Osteoblast (primary cell): ENCODE measurements at regions not wholly inside any gene's neighbourhood (a gene's known extent, or its start where the extent isn't known, plus 50 kb on each side); places are given as distances from the start of the nearest gene placed in this dataset.

Experiments
- DNase-seq: peaks from one replicate; pipeline ENCODE4 v3.0.0; 2011; ENCODE audit warnings: low spot score, mixed read lengths; ENCODE audit not compliant: insufficient read length; ENCODE audit errors: missing footprints
- H2AFZ ChIP-seq: 2 replicates; pipeline ENCODE4 v1.6.0; 2011; ENCODE audit warnings: mild to moderate bottlenecking, low read length
- H3K27ac ChIP-seq: 2 replicates; pipeline ENCODE4 v1.5.1; 2011; ENCODE audit warnings: mild to moderate bottlenecking, low read depth, low read length, moderate library complexity
- H3K27me3 ChIP-seq: 2 replicates; pipeline ENCODE4 v1.6.0; 2012; ENCODE audit warnings: mild to moderate bottlenecking, control low read depth, inconsistent platforms, low read length, moderate library complexity; ENCODE audit not compliant: insufficient read depth
- H3K36me3 ChIP-seq: 2 replicates; pipeline ENCODE4 v1.5.1; 2011; ENCODE audit warnings: mild to moderate bottlenecking, low read length, control low read depth, moderate library complexity; ENCODE audit not compliant: insufficient read depth
- H3K4me1 ChIP-seq: 2 replicates; pipeline ENCODE4 v1.5.1; 2011; ENCODE audit warnings: mild to moderate bottlenecking, low read length, control low read depth, moderate library complexity; ENCODE audit not compliant: insufficient read depth
- H3K4me2 ChIP-seq: 2 replicates; pipeline ENCODE4 v1.6.0; 2011; ENCODE audit warnings: mild to moderate bottlenecking, low read length; ENCODE audit not compliant: insufficient read depth
- H3K4me3 ChIP-seq: fragments of 200-600 bp; sonication (generic); 3 replicates; pipeline ENCODE4 v1.5.1; 2012; ENCODE audit warnings: mild to moderate bottlenecking, low read length, inconsistent platforms; ENCODE audit not compliant: insufficient read depth
- H3K79me2 ChIP-seq: 2 replicates; pipeline ENCODE4 v1.6.0; 2012; ENCODE audit warnings: mild to moderate bottlenecking, low read length, control low read depth, inconsistent platforms; ENCODE audit not compliant: insufficient read depth
- H3K9me3 ChIP-seq: 2 replicates; pipeline ENCODE4 v1.5.1; 2011; ENCODE audit warnings: low read depth, low read length, control low read depth
- H4K20me1 ChIP-seq: 2 replicates; pipeline ENCODE4 v1.6.0; 2012; ENCODE audit warnings: mild to moderate bottlenecking, low read length, control low read depth; ENCODE audit not compliant: insufficient read depth
- TF ChIP-seq, protein P1 (sequence below): IDR thresholded peaks from 2 replicates; pipeline ENCODE4 v1.5.1; 2011; ENCODE audit warnings: mild to moderate bottlenecking, low read depth, low read length, moderate library complexity; ENCODE audit errors: extremely low read depth

GRCh38 chr2:240371129-240372000, 64.1 kb upstream of the GPC1 start:
- H3K4me3 ChIP-seq: no peak overlapping the region
- no peak overlapping the region for H3K4me2 ChIP-seq
- no peaks in the 10 kb centered on the region for H4K20me1 ChIP-seq
- H3K27me3 ChIP-seq: no peaks in the 10 kb centered on the region
- H2AFZ ChIP-seq: no peak overlapping the region
- no peaks in the 10 kb centered on the region for H3K9me3 ChIP-seq
- peaks cover 27% of the 10 kb centered on the region for H3K4me1 ChIP-seq
- TF ChIP-seq, protein P1, sequence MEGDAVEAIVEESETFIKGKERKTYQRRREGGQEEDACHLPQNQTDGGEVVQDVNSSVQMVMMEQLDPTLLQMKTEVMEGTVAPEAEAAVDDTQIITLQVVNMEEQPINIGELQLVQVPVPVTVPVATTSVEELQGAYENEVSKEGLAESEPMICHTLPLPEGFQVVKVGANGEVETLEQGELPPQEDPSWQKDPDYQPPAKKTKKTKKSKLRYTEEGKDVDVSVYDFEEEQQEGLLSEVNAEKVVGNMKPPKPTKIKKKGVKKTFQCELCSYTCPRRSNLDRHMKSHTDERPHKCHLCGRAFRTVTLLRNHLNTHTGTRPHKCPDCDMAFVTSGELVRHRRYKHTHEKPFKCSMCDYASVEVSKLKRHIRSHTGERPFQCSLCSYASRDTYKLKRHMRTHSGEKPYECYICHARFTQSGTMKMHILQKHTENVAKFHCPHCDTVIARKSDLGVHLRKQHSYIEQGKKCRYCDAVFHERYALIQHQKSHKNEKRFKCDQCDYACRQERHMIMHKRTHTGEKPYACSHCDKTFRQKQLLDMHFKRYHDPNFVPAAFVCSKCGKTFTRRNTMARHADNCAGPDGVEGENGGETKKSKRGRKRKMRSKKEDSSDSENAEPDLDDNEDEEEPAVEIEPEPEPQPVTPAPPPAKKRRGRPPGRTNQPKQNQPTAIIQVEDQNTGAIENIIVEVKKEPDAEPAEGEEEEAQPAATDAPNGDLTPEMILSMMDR: no peak
- no peak overlapping the region for H3K27ac ChIP-seq
- H3K36me3 ChIP-seq: no peaks in the 10 kb centered on the region
- no peak for DNase-seq
- no peaks in the 10 kb centered on the region for H3K79me2 ChIP-seq

DNA sequence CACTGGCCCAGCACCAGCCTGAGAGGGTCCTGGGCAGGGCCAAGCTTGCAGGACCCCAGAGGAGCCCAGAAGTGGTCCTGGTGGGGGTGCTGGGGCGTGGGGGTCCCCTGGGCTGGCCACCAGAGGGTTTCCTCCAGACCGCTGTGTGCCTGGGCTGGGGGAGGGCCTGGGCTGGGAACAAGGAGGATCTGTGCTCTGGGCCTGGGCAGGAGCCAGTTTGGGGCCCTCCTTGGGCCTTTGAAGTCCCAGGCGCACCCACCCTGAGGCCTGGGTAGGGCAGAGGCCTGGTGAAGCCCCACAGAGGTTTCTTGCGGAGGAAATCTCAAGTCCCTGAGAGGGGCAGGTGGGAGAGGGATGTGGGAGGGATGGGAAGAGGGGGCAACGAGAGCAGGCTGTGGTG, 63.4 kb upstream of the GPC1 start:
- H3K4me2 ChIP-seq: no peak overlapping the region
- H3K36me3 ChIP-seq: no peaks in the 10 kb centered on the region
- no peaks in the 10 kb centered on the region for H3K79me2 ChIP-seq
- no peak overlapping the region for H2AFZ ChIP-seq
- H3K4me1 ChIP-seq: peaks cover 27% of the 10 kb centered on the region
- TF ChIP-seq, protein P1: no peak
- no peaks in the 10 kb centered on the region for H3K27me3 ChIP-seq
- no peaks in the 10 kb centered on the region for H4K20me1 ChIP-seq
- no peaks in the 10 kb centered on the region for H3K9me3 ChIP-seq
- no peak overlapping the region for H3K27ac ChIP-seq
- no peak overlapping the region for H3K4me3 ChIP-seq
- DNase-seq: no peak

GRCh38 chr2:240373289-240373885, 62.1 kb upstream of the GPC1 start:
- H3K9me3 ChIP-seq: no peaks in the 10 kb centered on the region
- peaks cover 27% of the 10 kb centered on the region for H3K4me1 ChIP-seq
- H3K27ac ChIP-seq: peak overlapping the region; percentile 32
- no peak for DNase-seq
- TF ChIP-seq, protein P1: no peak
- no peaks in the 10 kb centered on the region for H3K79me2 ChIP-seq
- H3K4me3 ChIP-seq: no peak overlapping the region
- no peaks in the 10 kb centered on the region for H3K36me3 ChIP-seq
- H3K4me2 ChIP-seq: no peak overlapping the region
- no peaks in the 10 kb centered on the region for H3K27me3 ChIP-seq
- no peaks in the 10 kb centered on the region for H4K20me1 ChIP-seq
- H2AFZ ChIP-seq: no peak overlapping the region
